ENCODE measurements at regions not wholly inside any gene's neighbourhood (a gene's known extent, or its start where the extent isn't known, plus 50 kb on each side); places are given as distances from the start of the nearest gene placed in this dataset.

GRCh38 chr9:78828521-78828920 lies 531.6 kb downstream of the PSAT1 start:
- no peak for DNase-seq (ENCODE audit: extremely low spot score)
- TF ChIP-seq ZNF384 (IDR thresholded peaks at IDR 0.05) = no peak
- ChIA-PET CTCF (no interaction called here), POLR2A (no interaction called here)

DNA sequence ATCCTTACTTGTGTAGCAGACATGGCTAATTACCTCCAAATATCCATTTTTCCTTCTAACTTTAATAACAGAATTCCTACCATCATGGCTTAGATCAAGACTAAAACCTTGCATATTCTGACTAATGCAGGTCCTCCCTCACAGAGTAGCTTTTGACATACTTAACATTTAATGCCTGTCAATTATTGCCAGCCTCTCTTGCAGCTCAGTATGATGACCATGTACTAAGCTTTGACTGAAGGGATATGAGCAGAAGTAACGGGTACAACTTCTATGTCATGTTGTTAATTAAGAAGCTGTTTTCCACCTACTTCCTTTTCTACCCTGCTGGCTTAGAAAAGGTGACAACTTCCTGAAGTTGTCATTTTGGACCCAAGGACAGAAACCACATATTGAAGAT lies 533.4 kb downstream of the PSAT1 start:
- CTCF ChIA-PET = no interaction called here
- no peak for TF ChIP-seq TARDBP (IDR thresholded peaks at IDR 0.05)
- TF ChIP-seq SP1 (IDR thresholded peaks at IDR 0.05) = no peak
- no peak for TF ChIP-seq FOXM1 (IDR thresholded peaks at IDR 0.05; ENCODE audit: borderline replicate concordance)
- TF ChIP-seq LEF1 (IDR thresholded peaks at IDR 0.05; ENCODE audit: borderline replicate concordance) = no peak
- TF ChIP-seq ARNT (IDR thresholded peaks at IDR 0.05) = no peak
- TF ChIP-seq ELF4 (IDR thresholded peaks at IDR 0.05) = no peak
- no peak for TF ChIP-seq CTBP1 (IDR thresholded peaks at IDR 0.05; ENCODE audit: borderline replicate concordance)
- no peak for TF ChIP-seq HDGF (IDR thresholded peaks at IDR 0.05; ENCODE audit: borderline replicate concordance)
- TF ChIP-seq SUZ12 (IDR thresholded peaks at IDR 0.05) = no peak
- TF ChIP-seq NFRKB (IDR thresholded peaks at IDR 0.05) = no peak
- no peak for TF ChIP-seq BHLHE40 (IDR thresholded peaks at IDR 0.05; ENCODE audit: borderline replicate concordance)
- TF ChIP-seq FOXA1 (IDR thresholded peaks at IDR 0.05) = no peak
- TF ChIP-seq FOXK2 (IDR thresholded peaks at IDR 0.05) = no peak
- no peak for TF ChIP-seq L3MBTL2 (conservative IDR thresholded peaks at IDR 0.05)
- TF ChIP-seq, protein P1, sequence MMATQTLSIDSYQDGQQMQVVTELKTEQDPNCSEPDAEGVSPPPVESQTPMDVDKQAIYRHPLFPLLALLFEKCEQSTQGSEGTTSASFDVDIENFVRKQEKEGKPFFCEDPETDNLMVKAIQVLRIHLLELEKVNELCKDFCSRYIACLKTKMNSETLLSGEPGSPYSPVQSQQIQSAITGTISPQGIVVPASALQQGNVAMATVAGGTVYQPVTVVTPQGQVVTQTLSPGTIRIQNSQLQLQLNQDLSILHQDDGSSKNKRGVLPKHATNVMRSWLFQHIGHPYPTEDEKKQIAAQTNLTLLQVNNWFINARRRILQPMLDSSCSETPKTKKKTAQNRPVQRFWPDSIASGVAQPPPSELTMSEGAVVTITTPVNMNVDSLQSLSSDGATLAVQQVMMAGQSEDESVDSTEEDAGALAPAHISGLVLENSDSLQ (IDR thresholded peaks at IDR 0.05) = no peak
- no peak for TF ChIP-seq ZNF384 (IDR thresholded peaks at IDR 0.05)
- no peak for DNase-seq (ENCODE audit: extremely low spot score)
- POLR2A ChIA-PET = interaction anchor here (0.7 kb wide), 1 partner anchor 1472 kb away, joined by 3 read pairs; no protein-coding TSS in a partner anchor

DNA sequence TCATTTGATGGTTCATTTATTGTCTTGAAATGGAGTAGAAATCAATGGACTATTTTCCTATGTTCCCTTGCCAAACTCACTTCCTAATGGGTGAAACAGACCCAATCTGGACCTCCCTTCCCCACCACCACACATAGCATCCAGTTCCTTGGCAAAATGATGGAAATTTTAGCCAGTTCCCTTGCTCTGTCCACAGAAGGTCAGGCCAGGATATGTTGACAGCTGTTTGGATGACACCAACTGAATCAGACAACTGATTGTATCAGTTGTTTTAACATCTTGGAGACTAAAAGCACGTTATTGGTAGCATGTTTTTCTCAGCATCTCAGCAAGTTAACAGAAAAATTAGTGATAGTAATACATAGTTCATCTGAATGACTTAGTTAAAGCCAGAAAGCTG lies 534.8 kb downstream of the PSAT1 start:
- DNase-seq (ENCODE audit: extremely low spot score) = no peak
- TF ChIP-seq NFRKB (IDR thresholded peaks at IDR 0.05) = no peak
- TF ChIP-seq SUZ12 (IDR thresholded peaks at IDR 0.05) = no peak
- no peak for TF ChIP-seq TARDBP (IDR thresholded peaks at IDR 0.05)
- no peak for TF ChIP-seq SP1 (IDR thresholded peaks at IDR 0.05)
- no peak for TF ChIP-seq FOXA1 (IDR thresholded peaks at IDR 0.05)
- no peak for TF ChIP-seq ELF4 (IDR thresholded peaks at IDR 0.05)
- TF ChIP-seq FOXK2 (IDR thresholded peaks at IDR 0.05) = no peak
- TF ChIP-seq FOXM1 (IDR thresholded peaks at IDR 0.05; ENCODE audit: borderline replicate concordance) = no peak
- no peak for TF ChIP-seq HDGF (IDR thresholded peaks at IDR 0.05; ENCODE audit: borderline replicate concordance)

GRCh38 chr9:78835928-78836450 lies 539.1 kb downstream of the PSAT1 start:
- POLR2A ChIA-PET = no interaction called here
- DNase-seq (ENCODE audit: extremely low spot score) = no peak
- TF ChIP-seq SUZ12 (IDR thresholded peaks at IDR 0.05) (no peak), NFRKB (IDR thresholded peaks at IDR 0.05) (no peak)
- CTCF ChIA-PET = no interaction called here

More for the DNA sequence above, 534.8 kb downstream of the PSAT1 start:
- ChIA-PET POLR2A (no interaction called here), CTCF (no interaction called here)

- CTCF ChIA-PET = no interaction called here
- TF ChIP-seq ELF4 (IDR thresholded peaks at IDR 0.05) = no peak
- no peak for TF ChIP-seq LEF1 (IDR thresholded peaks at IDR 0.05; ENCODE audit: borderline replicate concordance)
- no peak for TF ChIP-seq CTBP1 (IDR thresholded peaks at IDR 0.05; ENCODE audit: borderline replicate concordance)
- no peak for TF ChIP-seq HDGF (IDR thresholded peaks at IDR 0.05; ENCODE audit: borderline replicate concordance)
- no peak for TF ChIP-seq SUZ12 (IDR thresholded peaks at IDR 0.05)
- no peak for TF ChIP-seq FOXM1 (IDR thresholded peaks at IDR 0.05; ENCODE audit: borderline replicate concordance)
- TF ChIP-seq ZNF384 (IDR thresholded peaks at IDR 0.05) = no peak
- no peak for TF ChIP-seq BHLHE40 (IDR thresholded peaks at IDR 0.05; ENCODE audit: borderline replicate concordance)
- TF ChIP-seq FOXA1 (IDR thresholded peaks at IDR 0.05) = no peak
- TF ChIP-seq ARNT (IDR thresholded peaks at IDR 0.05) = no peak
- TF ChIP-seq, protein P1 (IDR thresholded peaks at IDR 0.05) = no peak
- no peak for TF ChIP-seq TARDBP (IDR thresholded peaks at IDR 0.05)
- TF ChIP-seq L3MBTL2 (conservative IDR thresholded peaks at IDR 0.05) = no peak
- no peak for TF ChIP-seq NFRKB (IDR thresholded peaks at IDR 0.05)
- POLR2A ChIA-PET = no interaction called here
- no peak for DNase-seq (ENCODE audit: extremely low spot score)
Measured at GRCh38 chr9:78839252-78839651, 542.3 kb downstream of the PSAT1 start.

DNA sequence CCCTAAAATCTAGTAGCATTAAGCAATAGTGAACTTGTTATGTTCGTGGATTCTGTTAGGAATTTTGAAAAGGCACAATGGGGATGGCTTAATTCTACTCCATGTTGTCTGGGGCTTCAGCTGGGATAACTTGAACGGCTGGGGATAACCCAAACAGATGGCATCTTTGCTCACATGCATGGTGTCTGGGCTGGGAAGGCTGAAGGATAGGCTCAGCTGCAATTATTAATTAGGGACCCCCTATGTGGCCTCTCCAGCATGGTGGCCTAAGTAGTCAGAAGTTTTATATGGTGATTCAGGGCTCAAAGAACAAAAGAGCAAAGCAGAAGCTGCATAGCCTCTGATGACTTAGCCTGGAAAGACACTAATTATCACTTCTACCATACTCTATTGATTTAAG lies 551.1 kb downstream of the PSAT1 start:
- TF ChIP-seq LEF1 (IDR thresholded peaks at IDR 0.05; ENCODE audit: borderline replicate concordance) (no peak), FOXM1 (IDR thresholded peaks at IDR 0.05; ENCODE audit: borderline replicate concordance) (no peak), HDGF (IDR thresholded peaks at IDR 0.05; ENCODE audit: borderline replicate concordance) (no peak), BHLHE40 (IDR thresholded peaks at IDR 0.05; ENCODE audit: borderline replicate concordance) (no peak), SUZ12 (IDR thresholded peaks at IDR 0.05) (no peak), ZNF384 (IDR thresholded peaks at IDR 0.05) (no peak)

GRCh38 chr9:78856144-78856543 lies 559.2 kb downstream of the PSAT1 start:
- no peak for DNase-seq (ENCODE audit: extremely low spot score)

More for the DNA sequence above, 551.1 kb downstream of the PSAT1 start:
- no peak for DNase-seq (ENCODE audit: extremely low spot score)
- ChIA-PET CTCF (no interaction called here), POLR2A (no interaction called here)

More at GRCh38 chr9:78856144-78856543, 559.2 kb downstream of the PSAT1 start:
- POLR2A ChIA-PET = no interaction called here
- TF ChIP-seq LEF1 (IDR thresholded peaks at IDR 0.05; ENCODE audit: borderline replicate concordance) (no peak), TARDBP (IDR thresholded peaks at IDR 0.05) (no peak), SP1 (IDR thresholded peaks at IDR 0.05) (no peak), CTBP1 (IDR thresholded peaks at IDR 0.05; ENCODE audit: borderline replicate concordance) (no peak), ZNF384 (IDR thresholded peaks at IDR 0.05) (no peak), L3MBTL2 (conservative IDR thresholded peaks at IDR 0.05) (no peak)
- CTCF ChIA-PET = no interaction called here
